B cell (primary cell): ENCODE measurements at regions not wholly inside any gene's neighbourhood (a gene's known extent, or its start where the extent isn't known, plus 50 kb on each side); places are given as distances from the start of the nearest gene placed in this dataset.

Experiments
- ATAC-seq: fragments of 200-7000 bp; cut with Tn5 transposase; one replicate; pipeline ENCODE4 v1.10.0; 2021; ENCODE audit warnings: low read depth, mild to moderate bottlenecking, moderate number of reproducible peaks, moderate library complexity
- CTCF ChIA-PET: fragments of 350-600 bp; sonication (Branson Sonifier 250); formaldehyde crosslinking; loops from one replicate; lab custom pipeline; 2021; ENCODE audit warnings: antibody characterized with exemption, inconsistent platforms; lab: Charles Lee
- POLR2A ChIA-PET: fragments of 350-600 bp; sonication (Branson Sonifier 250); formaldehyde crosslinking; loops from one replicate; lab custom pipeline; 2021; ENCODE audit warnings: antibody characterized with exemption; lab: Charles Lee
- DNase-seq: peaks from one replicate; pipeline ENCODE4 v3.0.0; 2013
- H2AFZ ChIP-seq: 2 replicates; pipeline ENCODE4 v1.6.1; 2012; ENCODE audit warnings: mild to moderate bottlenecking, low read depth, low read length; ENCODE audit not compliant: insufficient read depth, poor library complexity, severe bottlenecking
- H3K27ac ChIP-seq, 2 donors: 1 replicate in 1 of 2; 2 replicates in 1 of 2; pipeline ENCODE4 v1.5.1; 2012 to 2013; ENCODE audit warnings: low read length in 2 of 2, mild to moderate bottlenecking in 2 of 2, moderate library complexity in 1 of 2
- H3K27me3 ChIP-seq, 4 experiments: fragments of 200-600 bp in 1 of 4; sonication (generic) in 1 of 4; replicated peaks in 1 of 4; 1 replicate in 2 of 4; 2 replicates in 2 of 4; pipeline versions ENCODE4 v1.6.1 to v1.7.0; 2013 to 2016; ENCODE audit warnings: low read length in 3 of 4, mild to moderate bottlenecking in 2 of 4, mixed read lengths in 1 of 4, moderate library complexity in 1 of 4; ENCODE audit not compliant: insufficient read depth in 4 of 4, control insufficient read depth in 3 of 4; ENCODE audit errors: control extremely low read depth in 1 of 4
- H3K36me3 ChIP-seq, 2 experiments: replicated peaks in 1 of 2; 1 replicate in 1 of 2; 2 replicates in 1 of 2; pipeline versions ENCODE4 v1.6.1 to v1.7.1; 2013; ENCODE audit warnings: low read length in 1 of 2; ENCODE audit not compliant: insufficient read depth in 2 of 2, control insufficient read depth in 1 of 2; ENCODE audit errors: control extremely low read depth in 1 of 2, extremely low read depth in 1 of 2
- H3K4me1 ChIP-seq, 2 donors: fragments of 200-600 bp in 1 of 2; sonication (generic) in 1 of 2; 1 replicate in 1 of 2; 2 replicates in 1 of 2; pipeline versions ENCODE4 v1.5.1 to v1.6.1; 2013 to 2017; ENCODE audit warnings: low read length in 2 of 2; ENCODE audit not compliant: control insufficient read depth in 2 of 2, insufficient read depth in 2 of 2
- H3K4me2 ChIP-seq: replicated peaks from 2 replicates; pipeline ENCODE3; 2012; ENCODE audit warnings: mild to moderate bottlenecking, low read depth, low read length; ENCODE audit not compliant: poor library complexity, severe bottlenecking
- H3K4me3 ChIP-seq, 5 experiments: fragments of 200-600 bp in 1 of 5; sonication (generic) in 1 of 5; 1 replicate in 3 of 5; 2 replicates in 2 of 5; pipeline versions ENCODE4 v1.5.1 to v1.7.0; 2011 to 2016; ENCODE audit warnings: low read length in 4 of 5, mild to moderate bottlenecking in 4 of 5, low read depth in 2 of 5, control low read depth in 1 of 5, moderate library complexity in 1 of 5; ENCODE audit not compliant: insufficient read depth in 1 of 5; ENCODE audit errors: control extremely low read depth in 1 of 5, extremely low read depth in 1 of 5
- H3K79me2 ChIP-seq: fragments of 200-600 bp; sonication (generic); one replicate; pipeline ENCODE4 v1.6.0; 2016; ENCODE audit warnings: low read length; ENCODE audit not compliant: control insufficient read depth, insufficient read depth
- H3K9ac ChIP-seq: fragments of 200-600 bp; sonication (generic); 2 replicates; pipeline ENCODE4 v1.6.1; 2017; ENCODE audit warnings: mild to moderate bottlenecking, low read length, moderate library complexity
- H3K9me3 ChIP-seq, 3 donors: one replicate each; pipeline versions ENCODE4 v1.6.1 to v1.7.1; 2013; ENCODE audit warnings: low read length in 2 of 3; ENCODE audit not compliant: control insufficient read depth in 2 of 3, insufficient read depth in 1 of 3; ENCODE audit errors: control extremely low read depth in 1 of 3
- H4K20me1 ChIP-seq: 2 replicates; pipeline ENCODE4 v1.6.0; 2012; ENCODE audit warnings: mild to moderate bottlenecking, low read length; ENCODE audit not compliant: insufficient read depth, control insufficient read depth, poor library complexity, severe bottlenecking
- H3K27ac Mint-ChIP-seq: one replicate; pipeline ENCODE4 v1.8.0; 2021; ENCODE audit warnings: mixed read lengths
- H3K27me3 Mint-ChIP-seq: one replicate; pipeline ENCODE4 v1.8.0; 2021; ENCODE audit warnings: mixed read lengths
- H3K4me1 Mint-ChIP-seq: one replicate; pipeline ENCODE4 v1.8.0; 2021; ENCODE audit warnings: mixed read lengths
- H3K4me3 Mint-ChIP-seq: one replicate; pipeline ENCODE4 v1.8.0; 2021; ENCODE audit warnings: mixed read lengths
- H3K9me3 Mint-ChIP-seq: one replicate; pipeline ENCODE4 v1.8.0; 2022; ENCODE audit warnings: mixed read lengths; ENCODE audit not compliant: insufficient read depth
- EZH2 ChIP-seq: IDR thresholded peaks from 2 replicates; pipeline ENCODE4 v1.6.1; 2012; ENCODE audit warnings: borderline replicate concordance, low read depth, mild to moderate bottlenecking, moderate library complexity, low read length; ENCODE audit not compliant: insufficient read depth, poor library complexity, severe bottlenecking
- WGBS: methylation state at CpG from one replicate; pipeline ENCODE4 v1.1.5; 2013; ENCODE audit warnings: missing lambda C conversion rate; ENCODE audit not compliant: insufficient coverage; 5-methylcytosine and 5-hydroxymethylcytosine counted together
- intact Hi-C: fragments of 100-400 bp; cut with micrococcal nuclease; formaldehyde crosslinking; loops from one replicate; pipeline ENCODE4 v1.10.0; 2022
- TF ChIP-seq, protein P1 (sequence below): fragments of 200-600 bp; IDR thresholded peaks from one replicate; pipeline ENCODE4 v1.8.0; 2022; ENCODE audit warnings: antibody characterized with exemption, mild to moderate bottlenecking

DNA sequence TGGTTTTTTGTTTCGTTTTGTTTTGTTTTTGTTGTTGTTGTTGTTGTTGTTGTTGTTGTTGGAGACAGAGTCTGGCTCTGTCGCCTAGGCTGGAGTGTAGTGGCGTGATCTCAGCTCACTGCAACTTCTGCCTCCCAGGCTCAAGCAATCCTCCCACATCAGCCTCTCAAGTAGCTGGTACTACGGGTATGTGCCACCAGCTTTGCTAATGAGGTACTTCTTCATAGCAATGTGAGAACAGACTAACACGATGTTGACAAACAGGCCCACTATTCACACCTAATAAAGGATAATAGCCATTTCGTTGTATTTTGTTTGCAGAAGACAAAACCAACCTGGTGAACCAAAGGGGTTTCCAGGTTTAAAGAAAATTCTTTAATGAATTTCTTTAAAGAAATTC lies 130.9 kb downstream of the DIRAS2 start:
- intact Hi-C loops: no loop called here
- H3K27ac Mint-ChIP-seq: no peak overlapping the region
- H3K4me3 Mint-ChIP-seq: no peak overlapping the region
- H4K20me1 ChIP-seq: no peaks in the 10 kb centered on the region
- no peak overlapping the region for H3K27ac ChIP-seq
- peaks cover 5% of the 10 kb centered on the region for H3K4me1 Mint-ChIP-seq
- peaks cover 5% of the 10 kb centered on the region for H3K27me3 Mint-ChIP-seq
- peaks cover 0 to 4% of the 10 kb centered on the region in 2 donors for H3K4me1 ChIP-seq
- no peaks in the 10 kb centered on the region for H3K9me3 Mint-ChIP-seq
- H3K4me3 ChIP-seq: no peak overlapping the region
- WGBS: no CpG with 5 or more reads among the region's 6 CpGs
- POLR2A ChIA-PET: no interaction called here
- H3K9ac ChIP-seq: no peak overlapping the region
- ATAC-seq (no peak), DNase-seq (no peak)
- no peak for TF ChIP-seq EZH2
- TF ChIP-seq, protein P1, sequence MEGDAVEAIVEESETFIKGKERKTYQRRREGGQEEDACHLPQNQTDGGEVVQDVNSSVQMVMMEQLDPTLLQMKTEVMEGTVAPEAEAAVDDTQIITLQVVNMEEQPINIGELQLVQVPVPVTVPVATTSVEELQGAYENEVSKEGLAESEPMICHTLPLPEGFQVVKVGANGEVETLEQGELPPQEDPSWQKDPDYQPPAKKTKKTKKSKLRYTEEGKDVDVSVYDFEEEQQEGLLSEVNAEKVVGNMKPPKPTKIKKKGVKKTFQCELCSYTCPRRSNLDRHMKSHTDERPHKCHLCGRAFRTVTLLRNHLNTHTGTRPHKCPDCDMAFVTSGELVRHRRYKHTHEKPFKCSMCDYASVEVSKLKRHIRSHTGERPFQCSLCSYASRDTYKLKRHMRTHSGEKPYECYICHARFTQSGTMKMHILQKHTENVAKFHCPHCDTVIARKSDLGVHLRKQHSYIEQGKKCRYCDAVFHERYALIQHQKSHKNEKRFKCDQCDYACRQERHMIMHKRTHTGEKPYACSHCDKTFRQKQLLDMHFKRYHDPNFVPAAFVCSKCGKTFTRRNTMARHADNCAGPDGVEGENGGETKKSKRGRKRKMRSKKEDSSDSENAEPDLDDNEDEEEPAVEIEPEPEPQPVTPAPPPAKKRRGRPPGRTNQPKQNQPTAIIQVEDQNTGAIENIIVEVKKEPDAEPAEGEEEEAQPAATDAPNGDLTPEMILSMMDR: no peak
- peaks cover 0 to 4% (median 0%) of the 10 kb centered on the region in 4 experiments for H3K27me3 ChIP-seq
- no peaks in the 10 kb centered on the region for H3K79me2 ChIP-seq
- H3K4me2 ChIP-seq: no peak overlapping the region
- no peaks in the 10 kb centered on the region for H3K36me3 ChIP-seq
- CTCF ChIA-PET: no interaction called here
- no peaks in the 10 kb centered on the region for H3K9me3 ChIP-seq
- H2AFZ ChIP-seq: no peak overlapping the region

DNA sequence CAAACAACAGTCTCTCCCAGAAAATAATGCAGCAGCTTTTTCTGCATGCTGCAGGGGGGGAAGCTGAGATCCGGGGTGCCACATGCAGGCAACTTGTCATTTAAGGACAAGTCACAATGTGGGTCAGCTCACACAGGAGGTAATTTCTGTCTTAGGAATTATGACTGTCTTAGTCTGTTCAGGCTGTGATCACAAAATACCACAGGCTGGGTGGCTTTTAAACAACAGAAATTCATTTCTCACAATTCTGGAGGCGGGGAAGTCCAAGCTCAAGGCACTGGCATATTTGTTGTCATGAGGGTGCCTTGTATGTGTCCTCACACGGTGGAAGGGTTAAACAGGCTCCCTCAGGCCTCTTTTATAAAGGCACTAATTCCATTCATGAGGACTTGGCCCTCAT lies 127.7 kb downstream of the DIRAS2 start:
- ChIA-PET POLR2A (no interaction called here), CTCF (no interaction called here)
- intact Hi-C loops: no loop called here
- Histone ChIP-seq H3K27ac (no peak overlapping the region), H3K4me1 (no peaks in the 10 kb centered on the region), H4K20me1 (no peaks in the 10 kb centered on the region), H3K4me2 (no peak overlapping the region), H3K79me2 (no peaks in the 10 kb centered on the region), H2AFZ (no peak overlapping the region), H3K4me3 (no peak overlapping the region), H3K27me3 (peaks cover 0 to 4% (median 0%) of the 10 kb centered on the region in 4 experiments), H3K9ac (no peak overlapping the region), H3K36me3 (no peaks in the 10 kb centered on the region), H3K9me3 (no peaks in the 10 kb centered on the region)
- Mint-ChIP-seq H3K4me3 (no peak overlapping the region), H3K27ac (no peak overlapping the region), H3K27me3 (peaks cover 5% of the 10 kb centered on the region), H3K4me1 (no peaks in the 10 kb centered on the region), H3K9me3 (no peaks in the 10 kb centered on the region)
- 60% methylated on average over 1 of the region's 3 CpGs for WGBS
- DNase-seq (no peak), ATAC-seq (no peak)
- TF ChIP-seq, protein P1: no peak
- no peak for TF ChIP-seq EZH2
